ENCODE measurements at regions not wholly inside any gene's neighbourhood (a gene's known extent, or its start where the extent isn't known, plus 50 kb on each side); places are given as distances from the start of the nearest gene placed in this dataset.
A peak's percentile ranks its signal among the peaks of the same experiment; 100 is the strongest.

DNA sequence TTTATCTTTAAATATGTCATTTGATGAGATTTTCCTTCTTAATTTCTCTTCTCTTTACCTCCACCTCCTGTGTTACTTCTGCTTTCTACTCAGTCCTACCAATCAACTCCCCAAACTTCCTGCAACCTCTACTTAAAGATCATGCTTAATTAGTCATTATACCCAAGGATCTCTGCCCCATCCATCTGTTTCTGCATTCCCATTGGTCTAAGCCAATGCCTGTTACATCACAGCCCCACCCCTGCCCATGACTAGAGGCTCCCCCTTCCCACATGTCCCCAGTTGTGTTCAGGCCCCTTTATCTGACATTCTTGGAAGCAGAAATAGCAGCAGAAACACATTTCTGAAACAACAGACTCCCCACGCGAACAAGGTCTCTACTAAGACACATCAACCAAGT, 319.1 kb upstream of the NFE2L3 start:
- no peak for DNase-seq

DNA sequence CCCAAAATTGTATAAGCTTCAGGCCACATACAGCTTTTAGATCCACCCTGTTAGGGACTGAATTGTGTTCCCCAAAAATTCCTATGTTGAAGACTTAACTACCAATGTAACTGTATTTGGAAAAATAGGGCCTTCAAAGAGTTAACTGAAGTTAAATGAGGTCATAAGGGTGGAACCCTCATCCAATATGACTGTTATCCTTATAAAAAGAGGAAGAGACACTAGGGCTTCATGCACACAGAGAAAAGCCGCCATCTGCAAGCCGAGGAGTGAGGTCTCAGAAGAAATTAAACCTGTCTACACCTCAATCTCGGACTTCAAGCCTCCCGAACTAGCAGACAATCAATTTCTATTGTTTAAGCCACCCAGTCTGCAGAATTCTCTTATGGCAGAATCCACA, 317.9 kb upstream of the NFE2L3 start:
- DNase-seq, result no peak

DNA sequence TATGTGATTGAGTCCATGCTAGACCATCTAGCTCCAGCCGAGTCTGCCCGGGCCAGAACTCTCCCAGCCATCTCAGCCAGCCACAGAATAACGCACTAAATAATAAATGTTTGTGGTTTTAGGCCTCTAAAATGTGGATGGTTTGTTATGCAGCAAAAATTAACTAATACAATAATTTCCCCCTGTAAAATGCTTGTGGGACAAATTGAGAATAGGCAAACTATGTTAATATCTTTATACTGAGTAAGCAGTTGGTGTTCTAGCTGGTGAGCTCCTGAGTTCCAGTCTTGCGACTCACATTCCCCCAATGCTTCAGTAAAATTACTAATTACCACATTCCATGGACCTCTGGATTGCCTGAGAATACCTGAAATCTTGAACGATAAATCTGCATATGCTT, 316.8 kb upstream of the NFE2L3 start:
- no peak for DNase-seq

DNA sequence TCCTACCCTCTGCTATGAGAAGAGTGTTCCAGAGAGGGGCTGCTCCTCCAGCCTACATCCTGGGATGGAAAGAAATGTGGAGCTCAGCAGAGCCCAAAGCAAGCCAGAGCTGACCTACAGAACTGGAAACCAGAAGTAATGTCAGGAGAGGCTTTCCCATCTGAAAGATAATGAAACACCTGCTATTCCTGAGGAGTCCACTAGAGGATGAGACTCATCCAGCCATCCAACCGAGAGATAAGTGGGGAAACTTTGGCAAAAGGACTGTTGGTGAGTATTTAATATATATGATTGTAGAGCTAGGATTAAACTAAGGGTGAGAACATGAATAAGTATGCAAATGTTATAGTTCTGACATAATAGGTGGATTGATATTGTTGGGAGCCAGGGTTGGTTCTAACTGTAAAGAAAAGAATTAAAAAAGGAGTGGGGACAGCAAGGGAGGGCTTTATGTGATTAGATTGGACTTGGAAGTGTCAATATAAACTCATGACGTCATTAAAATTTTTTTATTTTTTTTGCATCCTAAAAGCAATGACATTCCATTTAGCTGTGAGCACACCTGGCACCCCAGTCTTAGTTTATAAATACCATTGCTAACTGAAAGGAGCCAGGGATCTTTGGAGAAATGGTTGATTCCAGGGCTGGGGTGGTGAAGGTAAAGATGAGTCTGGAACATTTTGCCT, 312.8 kb upstream of the NFE2L3 start:
- no peak for DNase-seq

DNA sequence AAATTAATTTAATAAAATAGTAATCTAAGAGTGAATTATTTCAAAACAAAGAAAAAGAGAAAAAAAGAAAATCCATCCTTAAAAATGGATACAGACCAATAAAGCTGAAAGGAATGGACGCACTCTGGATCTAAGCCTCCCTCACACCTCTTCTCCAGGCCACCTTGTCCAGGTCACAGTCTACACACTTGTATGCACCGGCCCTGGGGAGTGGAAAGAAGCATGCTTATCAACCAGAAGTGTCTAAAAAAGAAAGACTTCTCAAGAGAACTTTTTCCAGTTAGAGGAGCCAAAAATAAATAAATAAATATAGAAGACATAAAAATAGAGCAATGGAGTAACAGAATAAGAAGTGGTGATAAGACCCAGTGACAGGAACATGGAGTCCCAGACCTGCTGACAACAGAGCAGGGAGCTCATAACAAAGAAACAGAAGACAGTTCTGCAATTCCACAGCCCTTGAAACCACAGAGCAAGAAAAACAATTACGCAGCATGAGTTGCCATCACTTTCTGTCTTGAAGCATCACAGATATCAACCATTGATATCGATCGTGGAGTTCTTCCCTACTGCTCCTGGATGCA, 311.7 kb upstream of the NFE2L3 start:
- DNase-seq, result no peak

DNA sequence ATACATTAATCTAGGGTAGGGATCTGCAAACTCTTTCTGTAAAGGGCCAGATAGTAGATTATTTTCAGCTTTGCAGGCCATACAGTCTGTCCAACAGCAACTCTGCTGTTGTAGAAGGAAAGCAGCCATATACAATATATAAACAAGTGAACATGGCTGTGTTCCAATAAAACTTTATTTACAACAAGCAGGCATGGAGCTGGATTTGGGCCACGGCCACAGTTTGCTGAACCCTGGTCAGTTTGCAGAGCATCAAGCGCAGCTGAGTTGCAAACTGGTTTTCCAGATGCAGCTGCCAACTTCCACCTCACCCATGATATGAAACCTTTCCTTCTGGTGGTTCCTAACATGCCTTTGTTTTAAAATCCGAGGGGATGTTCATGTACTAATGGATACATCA, 310.4 kb upstream of the NFE2L3 start:
- no peak for DNase-seq

DNA sequence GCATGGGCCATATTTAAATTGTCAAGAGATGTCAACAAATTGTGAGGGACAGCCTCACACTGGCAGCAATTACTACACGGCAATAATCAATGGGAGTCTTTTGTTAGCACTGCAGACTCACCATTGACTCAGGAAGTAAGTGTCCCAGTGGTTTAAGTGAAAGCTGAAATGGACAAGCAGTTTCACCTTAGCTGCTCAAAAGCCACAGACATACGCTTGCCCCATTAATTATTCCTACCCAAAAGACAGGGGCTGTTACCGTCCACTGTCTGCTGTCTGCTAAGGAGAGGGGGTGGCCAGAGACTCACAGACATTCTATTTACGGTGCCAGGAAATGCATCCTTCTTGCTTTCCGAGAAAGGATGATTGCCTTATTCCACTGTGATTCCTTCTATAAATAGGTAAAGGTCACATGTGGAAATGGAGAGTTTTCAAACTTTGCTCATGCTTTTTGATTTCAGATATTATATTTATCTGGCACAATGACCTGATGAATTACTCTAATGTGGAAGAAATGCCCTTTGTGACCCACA, 309.7 kb upstream of the NFE2L3 start:
- DNase-seq, result no peak

DNA sequence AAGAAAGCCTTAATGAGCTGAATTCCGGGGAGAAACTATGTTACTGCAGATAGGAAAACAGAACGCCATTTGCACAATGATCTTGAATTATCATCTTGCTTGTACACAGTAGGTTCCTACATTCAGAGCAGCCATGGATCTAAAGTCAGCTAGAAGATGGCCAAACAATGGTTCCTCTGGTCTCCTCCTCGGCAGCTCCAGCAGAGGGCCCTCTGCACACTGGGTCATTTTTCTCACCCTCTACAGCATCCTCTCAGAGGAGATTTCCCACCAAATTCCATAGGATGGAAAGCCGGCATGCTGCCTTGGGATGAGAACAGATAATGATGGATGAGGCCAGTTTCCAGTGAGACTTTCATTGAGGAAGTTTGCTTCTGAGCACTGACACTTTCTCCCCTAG, 308.5 kb upstream of the NFE2L3 start:
- DNase-seq, result no peak

DNA sequence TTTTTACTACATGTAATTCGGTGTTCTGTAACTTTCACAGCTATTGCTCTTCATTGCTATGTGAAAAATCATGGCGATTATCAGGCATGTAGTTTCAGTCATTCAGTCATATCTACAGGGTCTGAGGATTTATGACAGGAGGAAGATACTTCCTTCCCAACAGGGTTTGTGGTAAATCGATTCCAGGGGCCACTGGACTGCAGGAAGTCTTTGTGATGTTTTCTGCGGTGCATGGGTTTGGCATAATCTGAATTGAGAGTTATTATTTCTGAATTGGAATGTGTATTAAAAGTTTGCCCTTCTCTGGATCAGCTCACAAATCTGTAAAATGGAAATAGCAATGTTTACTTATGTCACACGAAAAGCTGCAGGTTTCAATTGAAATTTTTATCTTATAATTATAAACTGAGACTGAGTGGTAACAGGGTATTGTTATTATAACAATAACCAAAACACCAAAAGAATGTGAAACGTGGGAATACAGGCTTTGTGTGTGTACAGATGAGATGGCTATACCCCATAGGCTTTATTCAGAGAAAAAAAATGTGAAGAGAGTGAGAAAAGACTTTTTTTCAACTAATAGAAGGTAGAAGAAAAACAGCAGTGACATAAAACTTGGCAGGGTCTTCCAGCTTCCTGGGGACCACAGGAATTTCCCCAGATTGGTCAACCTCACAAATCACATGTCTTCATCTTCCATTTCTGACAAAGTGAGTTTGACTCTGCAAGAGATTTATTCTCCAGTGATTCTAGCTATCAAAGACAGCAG, 307.7 kb upstream of the NFE2L3 start:
- no peak for DNase-seq

DNA sequence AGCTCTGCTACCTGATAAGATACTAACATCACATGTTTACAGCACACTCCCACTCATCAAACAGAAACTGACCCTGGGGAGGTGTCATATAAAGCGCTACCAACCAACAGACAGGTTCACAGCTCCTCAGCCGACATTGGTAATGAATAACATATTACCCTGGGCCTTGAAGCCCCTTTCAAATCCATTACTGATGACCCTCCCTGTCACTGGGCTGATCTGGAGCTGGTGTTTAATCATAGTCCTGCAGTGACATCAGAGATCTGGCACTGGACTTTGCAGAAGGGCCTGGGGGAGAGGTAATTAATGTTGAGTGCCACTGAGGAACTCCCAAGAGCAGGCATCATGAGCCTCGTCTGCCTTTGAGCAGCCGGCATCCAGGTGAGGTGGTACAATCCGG, 306.5 kb upstream of the NFE2L3 start:
- no peak for DNase-seq

DNA sequence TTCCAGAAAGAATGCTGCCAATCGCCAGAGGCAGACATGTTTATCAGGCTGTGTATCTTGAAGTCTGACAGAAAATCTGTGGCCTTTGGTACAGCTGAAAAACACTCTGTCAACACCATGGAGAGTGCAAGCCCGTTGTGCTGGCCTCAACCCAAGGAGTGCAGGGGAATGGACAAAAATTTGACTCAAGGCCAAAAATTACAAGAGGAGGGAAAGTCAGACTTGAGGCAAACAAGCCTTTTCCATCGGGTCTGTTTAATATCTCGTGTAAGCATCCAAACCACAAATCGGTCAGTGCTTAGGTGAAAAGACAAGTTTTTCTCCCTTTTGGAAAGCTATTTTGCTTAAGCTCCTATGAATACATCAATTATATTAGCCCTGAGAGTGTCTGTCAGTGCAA, 305.3 kb upstream of the NFE2L3 start:
- DNase-seq, result peak in 9 of 56 donors; percentile 6 to 37 (median 16)

DNA sequence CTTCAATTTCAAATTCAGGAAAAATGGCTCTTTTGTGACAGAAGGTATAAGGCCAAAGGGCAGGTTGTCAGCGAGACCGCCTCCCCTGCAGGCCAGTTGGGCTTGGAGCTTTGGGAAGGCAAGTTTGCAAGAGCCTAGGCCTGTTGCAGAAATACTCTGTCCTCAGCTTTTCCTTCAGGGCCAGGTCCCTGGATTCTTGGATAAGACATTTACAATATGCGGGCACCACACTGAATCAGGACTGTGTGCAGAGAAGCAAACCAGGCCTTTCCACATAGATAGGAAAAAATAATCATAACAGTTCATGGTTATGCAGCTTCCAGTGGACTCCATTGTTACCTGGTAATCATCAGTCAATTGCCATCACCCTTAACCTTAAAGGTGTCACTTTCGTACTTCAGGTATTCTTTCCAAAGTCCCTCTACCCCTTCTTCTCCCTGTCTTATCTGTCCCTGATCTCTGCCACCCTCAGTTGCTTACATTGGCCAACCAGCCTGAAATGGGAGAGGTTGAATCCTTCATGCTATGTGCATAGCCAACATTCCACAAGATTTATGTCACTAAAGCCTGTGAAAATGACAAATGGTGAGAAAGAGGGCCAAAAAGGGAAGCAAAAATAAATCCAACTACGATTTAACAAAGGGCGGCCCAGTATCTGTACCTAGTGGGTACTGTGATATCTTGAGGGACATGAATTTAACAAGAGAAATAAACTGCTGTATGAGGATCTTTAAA, 304.5 kb upstream of the NFE2L3 start:
- no peak for DNase-seq

DNA sequence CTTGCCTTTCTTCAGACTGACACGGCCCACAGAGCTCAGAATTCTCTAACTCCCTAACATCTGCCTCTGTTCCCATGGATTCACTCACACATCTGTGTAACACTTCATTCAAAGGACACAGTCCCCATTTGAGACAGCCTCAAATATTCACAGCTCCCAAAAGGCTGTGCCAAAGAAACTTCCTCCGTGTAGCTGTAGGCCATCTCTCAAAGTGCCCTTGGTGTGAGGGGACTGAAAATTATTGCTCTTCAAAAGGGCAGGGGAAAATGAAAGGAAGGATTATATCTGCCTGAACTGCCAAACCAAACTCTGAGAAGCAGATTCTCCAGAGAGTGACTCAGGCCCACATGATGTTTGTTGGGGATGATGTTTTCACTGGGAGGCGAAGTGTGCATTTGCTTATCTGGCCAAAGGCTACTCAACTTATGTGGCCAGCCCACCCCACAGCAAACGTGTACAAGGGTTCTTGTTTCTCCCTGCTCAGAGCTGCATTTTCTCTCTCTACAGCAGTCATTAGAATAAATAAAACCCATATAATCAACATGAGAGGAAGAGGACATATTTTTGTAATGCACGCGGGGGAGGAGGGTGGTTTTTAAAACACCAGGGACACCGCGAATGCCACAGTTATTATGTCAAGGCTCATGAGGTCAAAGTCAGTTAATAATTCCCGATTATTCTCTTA, 302.4 kb upstream of the NFE2L3 start:
- DNase-seq, result peak in 5 of 56 donors; percentile 21 to 42 (median 34)

DNA sequence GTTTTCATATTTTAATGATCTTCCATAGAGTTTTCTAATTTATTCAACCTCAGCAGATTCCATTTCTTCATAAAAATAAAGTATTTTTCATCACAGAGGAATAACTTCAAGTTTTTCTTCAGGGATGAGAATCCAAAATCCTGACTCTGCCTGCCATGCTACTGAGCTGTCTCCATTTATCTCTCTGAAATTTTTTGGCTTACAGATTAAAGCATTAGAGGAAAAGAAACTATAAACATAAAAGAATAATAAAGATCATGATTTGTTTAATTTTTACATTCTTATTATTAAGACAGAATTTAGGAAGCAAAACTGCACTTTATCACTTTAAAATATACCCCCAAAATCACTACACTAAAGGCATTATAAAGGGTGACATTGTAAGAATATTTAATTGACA, 301.8 kb upstream of the NFE2L3 start:
- no peak for DNase-seq

DNA sequence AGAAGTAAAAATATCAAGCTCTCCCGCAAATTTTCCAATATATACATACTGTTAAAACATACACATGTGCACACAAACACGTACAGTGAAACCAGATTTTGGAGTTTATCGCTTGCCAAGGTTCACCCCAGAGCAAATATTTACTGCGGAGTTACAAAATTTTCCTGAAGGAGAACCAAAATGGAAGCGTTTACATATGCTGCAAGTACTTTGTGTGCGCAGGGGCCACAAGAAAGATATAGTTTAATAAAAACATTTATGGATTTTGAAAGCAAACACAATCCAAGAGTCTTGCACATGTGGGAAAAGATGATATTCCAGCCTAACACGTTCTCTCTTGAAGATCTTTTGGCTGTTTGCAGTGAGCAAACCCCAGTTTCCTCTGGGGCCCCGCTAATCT, 301.3 kb upstream of the NFE2L3 start:
- DNase-seq, result no peak

DNA sequence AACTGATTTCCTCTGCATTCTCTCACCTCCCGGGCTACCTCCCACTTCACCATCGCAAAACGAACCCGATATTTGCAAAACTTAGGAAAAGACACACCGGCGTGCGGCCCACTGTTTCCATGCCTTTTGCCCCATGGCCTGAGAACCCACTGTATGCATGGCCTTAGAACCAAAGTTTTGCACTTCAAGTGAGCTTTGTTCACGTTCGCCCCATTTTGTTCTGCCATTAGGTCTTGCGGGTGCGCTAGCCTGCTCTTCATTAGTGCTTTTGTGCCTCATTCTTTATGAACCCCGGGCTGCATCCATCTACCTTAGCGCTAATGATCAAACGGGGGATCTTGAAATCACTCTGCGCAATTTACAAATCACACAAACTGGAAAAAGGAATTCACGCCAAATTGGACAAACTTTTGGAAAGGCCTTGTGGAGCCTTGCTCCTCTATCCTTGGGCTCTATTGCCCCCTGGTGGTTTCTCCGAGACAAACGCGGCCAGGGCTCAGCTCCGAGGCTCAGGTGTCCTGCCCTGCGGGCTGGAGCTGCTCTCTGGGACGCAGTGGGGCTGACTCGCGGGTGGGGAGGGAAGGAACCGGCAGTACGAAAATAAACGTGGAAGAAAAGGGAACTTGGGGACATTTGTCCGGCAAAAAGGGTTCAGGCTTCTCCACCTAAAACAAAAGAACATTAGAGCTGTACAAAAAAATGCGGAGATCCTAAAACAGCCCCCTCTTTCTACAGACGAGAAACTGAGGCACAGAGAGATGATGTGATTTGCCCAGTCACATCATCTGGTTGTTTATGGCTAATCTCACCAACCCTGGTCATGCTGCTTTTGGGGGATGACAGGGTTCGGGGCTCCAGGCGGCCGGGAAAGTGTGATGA, 300.4 kb upstream of the NFE2L3 start:
- DNase-seq, result peak in 55 of 56 donors; percentile 11 to 83 (median 61)

DNA sequence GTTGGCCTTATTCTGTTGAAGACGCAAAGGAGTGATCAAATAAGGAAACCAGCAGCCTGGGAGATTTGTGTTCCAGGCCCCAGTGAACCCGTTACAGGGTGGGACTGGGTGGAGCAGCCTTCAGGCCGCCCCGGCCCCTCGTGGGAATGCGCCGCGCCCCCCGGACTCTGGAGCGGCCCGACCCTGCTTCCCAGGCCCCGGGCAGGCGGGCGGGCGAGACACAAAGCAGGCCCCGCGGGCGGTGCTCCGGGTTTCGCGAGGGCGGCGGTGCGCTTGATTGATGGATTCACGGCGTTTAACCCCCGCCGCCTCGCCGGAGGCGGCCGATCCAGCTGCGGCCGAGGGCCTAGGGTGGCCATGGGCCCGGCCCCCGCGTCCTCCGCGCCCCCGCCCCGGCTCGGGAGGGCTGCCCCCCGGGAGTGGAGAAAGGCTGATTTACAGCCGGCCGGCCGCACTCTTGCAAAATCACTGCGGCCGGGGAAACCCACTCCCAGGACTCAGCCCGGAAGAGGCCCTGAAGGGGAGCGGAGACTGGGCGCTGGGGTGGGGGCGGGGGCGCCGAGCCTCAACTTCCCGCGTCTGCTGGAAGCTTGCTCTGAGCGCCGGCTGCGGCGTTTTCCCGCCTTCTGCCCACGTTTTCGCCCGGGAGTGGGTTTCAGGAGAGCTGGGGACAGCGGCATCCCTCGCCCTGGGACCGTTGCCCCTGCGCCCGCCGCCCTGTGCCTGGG, 299.6 kb upstream of the NFE2L3 start:
- no peak for DNase-seq

DNA sequence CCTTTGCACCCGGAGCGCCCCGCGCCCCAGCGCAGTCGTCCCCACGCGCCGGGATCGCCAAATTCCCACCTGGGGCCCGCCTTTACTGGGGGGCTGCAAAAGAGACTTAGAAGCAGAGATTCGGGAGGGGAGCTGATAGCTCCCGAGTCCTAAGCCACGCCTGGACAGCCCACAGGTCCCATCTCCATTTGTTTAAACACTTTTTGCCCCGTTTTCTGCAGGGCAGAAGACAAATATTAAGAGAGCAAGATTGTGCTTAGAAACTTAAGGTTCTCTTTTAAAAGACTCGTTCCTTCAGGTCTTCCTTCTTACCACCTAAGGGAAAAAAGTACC, 299.1 kb upstream of the NFE2L3 start:
- no peak for DNase-seq

DNA sequence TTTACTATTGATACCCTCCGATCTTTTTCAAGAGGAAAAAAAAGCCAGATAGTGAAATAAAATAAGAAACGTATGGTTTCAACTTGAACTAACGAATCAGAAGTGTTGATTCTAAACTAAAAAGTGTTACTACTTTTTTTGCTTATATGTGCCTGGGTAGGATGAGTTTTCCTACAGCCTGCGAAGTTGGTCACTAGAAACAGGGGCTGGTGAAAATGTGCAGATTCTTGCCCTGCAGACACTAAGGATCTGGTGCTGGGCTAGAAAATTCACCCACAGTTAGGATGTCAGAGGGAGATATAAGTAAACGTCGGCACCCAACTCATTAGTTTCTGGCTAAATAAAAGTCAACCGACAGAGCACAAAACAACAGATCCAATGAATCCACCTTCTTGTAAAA, 298.7 kb upstream of the NFE2L3 start:
- DNase-seq, result no peak

DNA sequence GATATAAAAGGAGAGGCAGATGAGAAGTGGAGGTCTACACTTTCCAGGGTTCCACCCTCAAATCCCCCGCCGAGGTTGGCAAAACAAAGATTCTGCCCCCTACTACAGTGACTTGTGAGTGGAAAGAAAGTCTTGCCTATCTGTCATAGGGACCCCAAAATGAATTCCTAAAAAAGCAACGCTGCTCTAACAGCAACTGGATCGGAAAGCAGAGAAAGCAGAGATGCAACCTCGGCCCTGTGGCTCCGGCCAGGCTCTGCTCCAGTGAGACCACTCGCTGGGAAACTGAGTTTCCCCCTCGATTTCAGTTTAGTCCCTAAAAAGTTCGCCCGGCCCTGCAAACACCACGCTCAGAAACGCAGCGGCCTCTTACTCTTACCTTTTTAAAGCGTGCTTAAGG, 297.9 kb upstream of the NFE2L3 start:
- no peak for DNase-seq
